GM12878 (cell line): ENCODE measurements at regions not wholly inside any gene's neighbourhood (a gene's known extent, or its start where the extent isn't known, plus 50 kb on each side); places are given as distances from the start of the nearest gene placed in this dataset.

Experiments
- ATAC-seq: fragments of 200-7000 bp; cut with Tn5 transposase; 3 replicates; pipeline ENCODE4 v1.9.1; 2020; ENCODE audit warnings: mild to moderate bottlenecking, moderate library complexity
- BruUV-seq: library from RNA; stranded (reverse); fragments of 400-500 nt; replicated peaks from 2 replicates; lab custom pipeline; 2021; lab: Mats Ljungman, UMichigan
- CTCF ChIA-PET: fragments of 300-600 bp; sonication (Branson Sonifier 250); formaldehyde crosslinking; extraction: SDS; loops from one replicate; lab custom pipeline; 2021; ENCODE audit warnings: inconsistent platforms; lab: Yijun Ruan, JAX
- POLR2A ChIA-PET: fragments of 350-600 bp; formaldehyde crosslinking; extraction: SDS; loops from one replicate; lab custom pipeline; 2021; ENCODE audit warnings: inconsistent platforms; lab: Charles Lee
- RAD21 ChIA-PET: fragments of 300-600 bp; sonication (Branson Sonifier 250); formaldehyde crosslinking; loops from one replicate; lab custom pipeline; 2023; ENCODE audit warnings: antibody characterized with exemption; ENCODE audit not compliant: unreplicated experiment; lab: Charles Lee
- SMC1A ChIA-PET: fragments of 300-600 bp; sonication (Branson Sonifier 250); formaldehyde crosslinking; loops from one replicate; lab custom pipeline; 2023; ENCODE audit not compliant: unreplicated experiment, uncharacterized antibody; lab: Charles Lee
- DNase-seq: peaks from one replicate; pipeline ENCODE4 v3.0.0-alpha.2; 2011; ENCODE audit warnings: low read depth, low spot score
- FAIRE-seq: peaks from 3 replicates; lab custom pipeline; 2011; peaks lifted over from hg19 to GRCh38; lab: Jason Lieb, UNC
- H2AFZ ChIP-seq: 2 replicates; pipeline ENCODE4 v1.6.0; 2011; ENCODE audit warnings: low read depth, low read length, control low read depth; ENCODE audit not compliant: control insufficient read depth
- H3K27ac ChIP-seq: 2 replicates; pipeline ENCODE4 v1.5.1; 2011; ENCODE audit warnings: control low read depth; ENCODE audit not compliant: control insufficient read depth, insufficient read depth
- H3K27me3 ChIP-seq, 2 experiments: replicated peaks in 1 of 2; 2 replicates each; pipeline versions ENCODE4 v1.6.0 to v1.6.1; 2011; ENCODE audit warnings: low read length in 1 of 2; ENCODE audit not compliant: control insufficient read depth in 2 of 2, insufficient read depth in 2 of 2
- H3K36me3 ChIP-seq, 2 experiments: 2 replicates each; pipeline ENCODE4 v1.5.1; 2011; ENCODE audit warnings: low read length in 1 of 2; ENCODE audit not compliant: control insufficient read depth in 2 of 2, insufficient read depth in 2 of 2
- H3K4me1 ChIP-seq: 2 replicates; pipeline ENCODE4 v1.6.1; 2011; ENCODE audit warnings: mild to moderate bottlenecking, low read length, moderate library complexity, mixed read lengths; ENCODE audit not compliant: control insufficient read depth, insufficient read depth
- H3K4me2 ChIP-seq: 2 replicates; pipeline ENCODE4 v1.6.0; 2011; ENCODE audit warnings: control low read depth; ENCODE audit not compliant: control insufficient read depth, insufficient read depth
- H3K4me3 ChIP-seq: fragments of 200-600 bp; sonication (generic); 2 replicates; pipeline ENCODE4 v1.5.1; 2016
- H3K79me2 ChIP-seq: 2 replicates; pipeline ENCODE4 v1.6.0; 2011; ENCODE audit warnings: low read length; ENCODE audit not compliant: control insufficient read depth, insufficient read depth
- H3K9ac ChIP-seq: 2 replicates; pipeline ENCODE4 v1.8.0; 2011; ENCODE audit warnings: low read length, control low read depth, mixed read lengths; ENCODE audit not compliant: control insufficient read depth, insufficient read depth
- H3K9me3 ChIP-seq: replicated peaks from 3 replicates; pipeline ENCODE4 v1.5.1; 2011; ENCODE audit warnings: mild to moderate bottlenecking, low read length; ENCODE audit not compliant: control insufficient read depth, insufficient read depth
- H4K20me1 ChIP-seq: 2 replicates; pipeline ENCODE4 v1.6.0; 2011; ENCODE audit not compliant: control insufficient read depth, insufficient read depth
- ELK1 ChIP-seq: IDR thresholded peaks from 2 replicates; pipeline ENCODE4 v1.6.1; 2012; ENCODE audit warnings: low read depth, low read length, improper control_type of control experiment
- IRF4 ChIP-seq: IDR thresholded peaks from 2 replicates; pipeline ENCODE4 v1.6.1; 2011; ENCODE audit warnings: low read depth, low read length
- NBN ChIP-seq: fragments of 450-650 bp; IDR thresholded peaks from 2 replicates; pipeline ENCODE4 v1.6.1; 2016
- RAD21 ChIP-seq: IDR thresholded peaks from 2 replicates; pipeline ENCODE4 v1.6.1; 2011; ENCODE audit warnings: mild to moderate bottlenecking, low read depth, low read length, moderate library complexity; ENCODE audit not compliant: insufficient read depth
- TAF1 ChIP-seq: IDR thresholded peaks from 2 replicates; pipeline ENCODE4 v1.6.1; 2011; ENCODE audit warnings: mild to moderate bottlenecking, low read depth, low read length, borderline replicate concordance
- ZBTB11 ChIP-seq: fragments of 450-650 bp; formaldehyde crosslinking; IDR thresholded peaks from 2 replicates; pipeline ENCODE4 v1.5.0; 2022; ENCODE audit warnings: mild to moderate bottlenecking, missing genetic modification characterization
- ZNF24 ChIP-seq: fragments of 450-650 bp; IDR thresholded peaks from 2 replicates; pipeline ENCODE4 v1.6.1; 2017; ENCODE audit warnings: antibody characterized with exemption, mild to moderate bottlenecking
- ZNF384 ChIP-seq: IDR thresholded peaks from 2 replicates; pipeline ENCODE4 v1.6.1; 2012; ENCODE audit warnings: low read depth, mild to moderate bottlenecking, low read length, improper control_type of control experiment, borderline replicate concordance
- ZSCAN29 ChIP-seq: fragments of 450-650 bp; IDR thresholded peaks from 2 replicates; pipeline ENCODE4 v1.6.1; 2017; ENCODE audit warnings: mild to moderate bottlenecking, moderate library complexity
- WGBS: methylation state at CpG from one replicate; pipeline ENCODE4 v1.1.6; 2016; ENCODE audit warnings: low lambda C conversion rate; ENCODE audit not compliant: insufficient replicate concordance, insufficient coverage; ENCODE audit errors: missing lambda C conversion rate; 5-methylcytosine and 5-hydroxymethylcytosine counted together
- in situ Hi-C: fragments of 300-500 bp; cut with MboI; formaldehyde crosslinking; loops from 9 replicates; pipeline ENCODE4 v1.14.3; 2018; ENCODE audit warnings: mixed read lengths
- intact Hi-C: fragments of 100-400 bp; cut with micrococcal nuclease; formaldehyde crosslinking; loops from one replicate; pipeline ENCODE4 v1.14.2; 2022; ENCODE audit not compliant: unreplicated experiment

- no peak for TF ChIP-seq ZBTB11
- no peak for TF ChIP-seq NBN
- no peak for TF ChIP-seq ZNF24
- no peak for TF ChIP-seq ELK1
- no peak for TF ChIP-seq RAD21
Measured at GRCh38 chr4:188329521-188329920, 190.3 kb downstream of the TRIML1 start (continued).

GRCh38 chr4:188332265-188332664 is 193.0 kb downstream of the TRIML1 start:
- CTCF ChIA-PET, result interaction anchor here (0.9 kb wide), 1 partner anchor 14 kb away, joined by 3 read pairs; no protein-coding TSS in a partner anchor
- no peak overlapping the region for H2AFZ ChIP-seq
- H3K27ac ChIP-seq, result no peak overlapping the region
- no peaks in the 10 kb centered on the region for H4K20me1 ChIP-seq
- no peaks in the 10 kb centered on the region for H3K27me3 ChIP-seq
- TF ChIP-seq ZNF384 (no peak), IRF4 (no peak), TAF1 (no peak), ZSCAN29 (no peak)
- no peaks in the 10 kb centered on the region for H3K4me1 ChIP-seq
- DNase-seq (no peak), FAIRE-seq (no peak), ATAC-seq (no peak)
- no peak overlapping the region for H3K4me2 ChIP-seq
- BruUV-seq, result no TSS peak
- no peak overlapping the region for H3K9ac ChIP-seq
- POLR2A ChIA-PET, result no interaction called here
- SMC1A ChIA-PET, result interaction anchor here (1.0 kb wide), 1 partner anchor 14 kb away, joined by 3 read pairs; no protein-coding TSS in a partner anchor
- H3K79me2 ChIP-seq, result no peaks in the 10 kb centered on the region
- intact Hi-C loops, result no loop called here
- H3K4me3 ChIP-seq, result no peak overlapping the region
- H3K36me3 ChIP-seq, result no peaks in the 10 kb centered on the region
- in situ Hi-C loops, result no loop called here
- H3K9me3 ChIP-seq, result no peaks in the 10 kb centered on the region; the same call in 2 of the 3 replicates
- RAD21 ChIA-PET, result no interaction called here
- WGBS, result 0% methylated on average over 2 of the region's 2 CpGs
